B cell (primary cell): ENCODE measurements at regions not wholly inside any gene's neighbourhood (a gene's known extent, or its start where the extent isn't known, plus 50 kb on each side); places are given as distances from the start of the nearest gene placed in this dataset.

Experiments used
- EZH2 ChIP-seq: IDR thresholded peaks from 2 replicates; pipeline ENCODE4 v1.6.1; 2012; ENCODE audit warnings: borderline replicate concordance, low read depth, mild to moderate bottlenecking, moderate library complexity, low read length; ENCODE audit not compliant: insufficient read depth, poor library complexity, severe bottlenecking
- TF ChIP-seq, protein P1 (sequence below): fragments of 200-600 bp; IDR thresholded peaks from one replicate; pipeline ENCODE4 v1.8.0; 2022; ENCODE audit warnings: antibody characterized with exemption, mild to moderate bottlenecking

DNA sequence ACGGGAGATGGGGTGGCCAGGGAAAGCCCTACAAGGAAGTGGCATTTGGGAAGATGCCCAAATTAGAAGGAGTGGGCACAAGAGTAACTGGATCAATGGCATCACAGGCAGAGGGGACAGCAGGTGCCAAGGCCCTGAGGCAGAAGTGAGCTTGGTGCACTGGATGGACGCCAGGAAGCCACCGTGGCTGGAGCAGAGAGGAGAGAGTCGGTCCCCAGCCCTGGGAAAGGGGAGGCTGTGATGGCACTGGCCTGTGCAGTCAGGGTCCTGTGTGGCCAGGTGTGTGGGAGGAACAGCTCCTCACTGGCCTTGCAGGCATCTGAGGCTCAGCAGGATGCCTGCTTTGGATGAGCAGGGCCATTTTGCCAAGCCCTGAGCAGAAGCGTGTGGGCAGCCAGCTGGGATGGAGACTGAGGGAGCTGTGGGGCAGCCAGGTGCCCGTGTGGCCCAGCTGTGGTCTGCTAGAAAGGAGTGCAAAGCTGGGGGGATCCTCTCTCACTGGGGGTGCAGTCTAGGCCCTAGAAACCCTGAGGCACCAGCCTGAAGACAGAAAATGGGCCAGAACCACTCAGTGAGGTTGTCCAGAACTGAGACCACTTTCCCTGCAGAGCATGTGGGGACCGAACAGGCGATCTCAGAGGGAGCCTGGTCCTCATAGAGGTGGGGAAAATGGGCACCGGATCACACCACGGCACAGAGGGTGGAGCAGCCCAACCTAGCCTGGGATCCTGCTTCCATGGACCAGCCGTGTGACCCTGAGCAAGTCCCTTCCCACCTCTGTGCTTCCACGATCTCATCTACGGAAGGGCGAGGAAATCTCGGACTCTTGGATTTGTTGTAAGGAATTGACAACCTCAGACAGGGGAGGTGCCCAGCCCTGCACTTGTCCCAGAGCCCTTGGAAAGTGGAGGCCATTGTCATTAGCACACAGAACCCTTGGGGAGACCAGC lies 78.6 kb upstream of the RTL6 start:
- TF ChIP-seq, protein P1, sequence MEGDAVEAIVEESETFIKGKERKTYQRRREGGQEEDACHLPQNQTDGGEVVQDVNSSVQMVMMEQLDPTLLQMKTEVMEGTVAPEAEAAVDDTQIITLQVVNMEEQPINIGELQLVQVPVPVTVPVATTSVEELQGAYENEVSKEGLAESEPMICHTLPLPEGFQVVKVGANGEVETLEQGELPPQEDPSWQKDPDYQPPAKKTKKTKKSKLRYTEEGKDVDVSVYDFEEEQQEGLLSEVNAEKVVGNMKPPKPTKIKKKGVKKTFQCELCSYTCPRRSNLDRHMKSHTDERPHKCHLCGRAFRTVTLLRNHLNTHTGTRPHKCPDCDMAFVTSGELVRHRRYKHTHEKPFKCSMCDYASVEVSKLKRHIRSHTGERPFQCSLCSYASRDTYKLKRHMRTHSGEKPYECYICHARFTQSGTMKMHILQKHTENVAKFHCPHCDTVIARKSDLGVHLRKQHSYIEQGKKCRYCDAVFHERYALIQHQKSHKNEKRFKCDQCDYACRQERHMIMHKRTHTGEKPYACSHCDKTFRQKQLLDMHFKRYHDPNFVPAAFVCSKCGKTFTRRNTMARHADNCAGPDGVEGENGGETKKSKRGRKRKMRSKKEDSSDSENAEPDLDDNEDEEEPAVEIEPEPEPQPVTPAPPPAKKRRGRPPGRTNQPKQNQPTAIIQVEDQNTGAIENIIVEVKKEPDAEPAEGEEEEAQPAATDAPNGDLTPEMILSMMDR: no peak
- no peak for TF ChIP-seq EZH2
